ENCODE measurements at regions not wholly inside any gene's neighbourhood (a gene's known extent, or its start where the extent isn't known, plus 50 kb on each side); places are given as distances from the start of the nearest gene placed in this dataset.

DNA sequence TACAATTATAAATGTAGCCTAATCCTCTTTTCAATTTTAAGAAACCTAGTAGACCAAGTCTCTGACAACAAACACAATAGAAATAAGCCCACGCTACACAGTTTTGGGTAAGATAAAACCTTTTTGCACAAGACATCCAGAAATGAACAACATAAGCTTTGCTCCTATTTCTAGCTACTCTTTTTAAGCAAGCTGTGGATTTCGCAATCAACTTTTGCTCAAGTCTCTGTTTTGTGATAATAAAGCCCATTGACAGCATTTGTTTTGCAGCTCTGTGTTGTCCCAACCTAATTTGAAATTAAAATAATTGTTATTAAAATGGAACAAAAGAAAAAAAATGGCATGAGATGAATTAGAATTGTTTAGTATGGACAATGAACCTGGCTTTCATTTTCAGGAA, 287.9 kb upstream of the PUDP start:
- no peak for TF ChIP-seq EZH2 (IDR thresholded peaks at IDR 0.05; ENCODE audit: borderline replicate concordance, low read length)
- TF ChIP-seq, protein P1, sequence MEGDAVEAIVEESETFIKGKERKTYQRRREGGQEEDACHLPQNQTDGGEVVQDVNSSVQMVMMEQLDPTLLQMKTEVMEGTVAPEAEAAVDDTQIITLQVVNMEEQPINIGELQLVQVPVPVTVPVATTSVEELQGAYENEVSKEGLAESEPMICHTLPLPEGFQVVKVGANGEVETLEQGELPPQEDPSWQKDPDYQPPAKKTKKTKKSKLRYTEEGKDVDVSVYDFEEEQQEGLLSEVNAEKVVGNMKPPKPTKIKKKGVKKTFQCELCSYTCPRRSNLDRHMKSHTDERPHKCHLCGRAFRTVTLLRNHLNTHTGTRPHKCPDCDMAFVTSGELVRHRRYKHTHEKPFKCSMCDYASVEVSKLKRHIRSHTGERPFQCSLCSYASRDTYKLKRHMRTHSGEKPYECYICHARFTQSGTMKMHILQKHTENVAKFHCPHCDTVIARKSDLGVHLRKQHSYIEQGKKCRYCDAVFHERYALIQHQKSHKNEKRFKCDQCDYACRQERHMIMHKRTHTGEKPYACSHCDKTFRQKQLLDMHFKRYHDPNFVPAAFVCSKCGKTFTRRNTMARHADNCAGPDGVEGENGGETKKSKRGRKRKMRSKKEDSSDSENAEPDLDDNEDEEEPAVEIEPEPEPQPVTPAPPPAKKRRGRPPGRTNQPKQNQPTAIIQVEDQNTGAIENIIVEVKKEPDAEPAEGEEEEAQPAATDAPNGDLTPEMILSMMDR (IDR thresholded peaks at IDR 0.05; ENCODE audit: low read length) = no peak
